ENCODE measurements at regions not wholly inside any gene's neighbourhood (a gene's known extent, or its start where the extent isn't known, plus 50 kb on each side); places are given as distances from the start of the nearest gene placed in this dataset.

DNA sequence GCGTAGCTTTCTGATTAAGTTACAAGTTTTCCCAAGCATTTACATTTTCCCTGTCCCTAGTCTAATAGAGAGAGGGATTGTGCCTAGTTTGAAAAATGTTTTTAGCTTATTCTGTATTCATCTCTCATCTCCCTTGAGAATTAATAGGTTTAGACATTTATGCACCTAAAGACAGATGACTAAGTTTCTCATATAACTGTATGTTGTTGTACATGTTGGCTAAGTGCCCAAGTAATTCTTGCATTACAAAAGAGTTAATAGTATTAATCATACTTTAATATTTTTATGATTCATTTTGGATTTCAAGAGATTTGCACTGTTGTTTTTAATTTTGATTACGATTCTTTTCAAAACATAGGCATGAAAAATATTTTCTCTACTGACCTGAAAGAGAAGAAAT, 109.0 kb upstream of the TBL1XR1 start:
- no peak for TF ChIP-seq POLR2A (IDR thresholded peaks at IDR 0.05)
- TF ChIP-seq, protein P1, sequence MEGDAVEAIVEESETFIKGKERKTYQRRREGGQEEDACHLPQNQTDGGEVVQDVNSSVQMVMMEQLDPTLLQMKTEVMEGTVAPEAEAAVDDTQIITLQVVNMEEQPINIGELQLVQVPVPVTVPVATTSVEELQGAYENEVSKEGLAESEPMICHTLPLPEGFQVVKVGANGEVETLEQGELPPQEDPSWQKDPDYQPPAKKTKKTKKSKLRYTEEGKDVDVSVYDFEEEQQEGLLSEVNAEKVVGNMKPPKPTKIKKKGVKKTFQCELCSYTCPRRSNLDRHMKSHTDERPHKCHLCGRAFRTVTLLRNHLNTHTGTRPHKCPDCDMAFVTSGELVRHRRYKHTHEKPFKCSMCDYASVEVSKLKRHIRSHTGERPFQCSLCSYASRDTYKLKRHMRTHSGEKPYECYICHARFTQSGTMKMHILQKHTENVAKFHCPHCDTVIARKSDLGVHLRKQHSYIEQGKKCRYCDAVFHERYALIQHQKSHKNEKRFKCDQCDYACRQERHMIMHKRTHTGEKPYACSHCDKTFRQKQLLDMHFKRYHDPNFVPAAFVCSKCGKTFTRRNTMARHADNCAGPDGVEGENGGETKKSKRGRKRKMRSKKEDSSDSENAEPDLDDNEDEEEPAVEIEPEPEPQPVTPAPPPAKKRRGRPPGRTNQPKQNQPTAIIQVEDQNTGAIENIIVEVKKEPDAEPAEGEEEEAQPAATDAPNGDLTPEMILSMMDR (IDR thresholded peaks at IDR 0.05 in 4 of 5, conservative IDR thresholded peaks at IDR 0.05 in 1 of 5): no peak
